IPS-18a (cell line): ENCODE measurements at regions not wholly inside any gene's neighbourhood (a gene's known extent, or its start where the extent isn't known, plus 50 kb on each side); places are given as distances from the start of the nearest gene placed in this dataset.
A peak's percentile ranks its signal among the peaks of the same experiment; 100 is the strongest.

ENCODE experiments used
- H3K27ac ChIP-seq: one replicate; pipeline ENCODE4 v1.5.1; 2013; ENCODE audit warnings: low read length
- H3K27me3 ChIP-seq: one replicate; pipeline ENCODE4 v1.6.1; 2013; ENCODE audit warnings: mild to moderate bottlenecking, low read length; ENCODE audit not compliant: control insufficient read depth, insufficient read depth
- H3K36me3 ChIP-seq: one replicate; pipeline ENCODE4 v1.6.1; 2013; ENCODE audit warnings: low read depth, low read length; ENCODE audit not compliant: control insufficient read depth
- H3K4me1 ChIP-seq: one replicate; pipeline ENCODE4 v1.6.1; 2013; ENCODE audit warnings: low read depth, low read length; ENCODE audit not compliant: control insufficient read depth
- H3K4me3 ChIP-seq: one replicate; pipeline ENCODE4 v1.5.1; 2013; ENCODE audit warnings: low read length
- H3K9ac ChIP-seq: one replicate; pipeline ENCODE4 v1.6.1; 2013; ENCODE audit warnings: mild to moderate bottlenecking, low read length, moderate library complexity
- H3K9me3 ChIP-seq: one replicate; pipeline ENCODE4 v1.6.1; 2013; ENCODE audit warnings: low read depth, low read length; ENCODE audit not compliant: control insufficient read depth

- Histone ChIP-seq H3K9me3 (no peaks in the 10 kb centered on the region), H3K9ac (no peak overlapping the region), H3K4me3 (no peak overlapping the region), H3K27ac (no peak overlapping the region), H3K4me1 (peaks cover 32% of the 10 kb centered on the region), H3K27me3 (no peaks in the 10 kb centered on the region), H3K36me3 (no peaks in the 10 kb centered on the region)
Measured at GRCh38 chr17:77458202-77459017, 317.6 kb downstream of the SEC14L1 start.

GRCh38 chr17:77459018-77459755 lies 318.4 kb downstream of the SEC14L1 start:
- no peaks in the 10 kb centered on the region for H3K27me3 ChIP-seq
- peaks cover 25% of the 10 kb centered on the region for H3K4me1 ChIP-seq
- H3K4me3 ChIP-seq: no peak overlapping the region
- no peaks in the 10 kb centered on the region for H3K36me3 ChIP-seq
- H3K9ac ChIP-seq: no peak overlapping the region
- H3K27ac ChIP-seq: no peak overlapping the region
- H3K9me3 ChIP-seq: no peaks in the 10 kb centered on the region

- Histone ChIP-seq H3K9ac (no peak overlapping the region), H3K4me1 (peaks cover 21% of the 10 kb centered on the region), H3K9me3 (no peaks in the 10 kb centered on the region), H3K27ac (no peak overlapping the region), H3K27me3 (no peaks in the 10 kb centered on the region), H3K4me3 (no peak overlapping the region), H3K36me3 (no peaks in the 10 kb centered on the region)
Measured at GRCh38 chr17:77460514-77461046, 319.8 kb downstream of the SEC14L1 start.

GRCh38 chr17:77461277-77462057 lies 320.7 kb downstream of the SEC14L1 start:
- Histone ChIP-seq H3K4me1 (peaks cover 29% of the 10 kb centered on the region), H3K27me3 (no peaks in the 10 kb centered on the region), H3K27ac (no peak overlapping the region), H3K9ac (no peak overlapping the region), H3K36me3 (no peaks in the 10 kb centered on the region), H3K9me3 (no peaks in the 10 kb centered on the region), H3K4me3 (no peak overlapping the region)

GRCh38 chr17:77462090-77462489 lies 321.3 kb downstream of the SEC14L1 start:
- Histone ChIP-seq H3K36me3 (no peaks in the 10 kb centered on the region), H3K9me3 (no peaks in the 10 kb centered on the region), H3K4me1 (peaks cover 35% of the 10 kb centered on the region), H3K4me3 (no peak overlapping the region), H3K27ac (no peak overlapping the region), H3K9ac (no peak overlapping the region), H3K27me3 (no peaks in the 10 kb centered on the region)

- H3K36me3 ChIP-seq: no peaks in the 10 kb centered on the region
- H3K4me1 ChIP-seq: peaks cover 38% of the 10 kb centered on the region
- no peak overlapping the region for H3K4me3 ChIP-seq
- no peak overlapping the region for H3K27ac ChIP-seq
- H3K9ac ChIP-seq: no peak overlapping the region
- no peaks in the 10 kb centered on the region for H3K27me3 ChIP-seq
- no peaks in the 10 kb centered on the region for H3K9me3 ChIP-seq
Measured at GRCh38 chr17:77462553-77463497, 322.1 kb downstream of the SEC14L1 start.

GRCh38 chr17:77464988-77465357 lies 324.2 kb downstream of the SEC14L1 start:
- Histone ChIP-seq H3K9me3 (no peaks in the 10 kb centered on the region), H3K27me3 (no peaks in the 10 kb centered on the region), H3K4me3 (no peak overlapping the region), H3K4me1 (peaks cover 38% of the 10 kb centered on the region), H3K27ac (no peak overlapping the region), H3K9ac (no peak overlapping the region), H3K36me3 (peaks cover 4% of the 10 kb centered on the region)

GRCh38 chr17:77465358-77466041 lies 324.7 kb downstream of the SEC14L1 start:
- H3K27ac ChIP-seq: peak overlapping the region; percentile 30
- H3K36me3 ChIP-seq: peaks cover 7% of the 10 kb centered on the region
- peak overlapping the region; percentile 52 for H3K4me3 ChIP-seq
- peak overlapping the region; percentile 63 for H3K9ac ChIP-seq
- peaks cover 38% of the 10 kb centered on the region for H3K4me1 ChIP-seq
- no peaks in the 10 kb centered on the region for H3K27me3 ChIP-seq
- no peaks in the 10 kb centered on the region for H3K9me3 ChIP-seq

GRCh38 chr17:77466140-77466539 lies 325.4 kb downstream of the SEC14L1 start:
- Histone ChIP-seq H3K9me3 (no peaks in the 10 kb centered on the region), H3K9ac (peak overlapping the region; percentile 63), H3K27me3 (no peaks in the 10 kb centered on the region), H3K4me3 (peak overlapping the region; percentile 52), H3K4me1 (peaks cover 41% of the 10 kb centered on the region), H3K27ac (peak overlapping the region; percentile 92), H3K36me3 (peaks cover 7% of the 10 kb centered on the region)

GRCh38 chr17:77466596-77467223 lies 325.9 kb downstream of the SEC14L1 start:
- peak overlapping the region; percentile 52 for H3K4me3 ChIP-seq
- no peaks in the 10 kb centered on the region for H3K27me3 ChIP-seq
- H3K9ac ChIP-seq: peak overlapping the region; percentile 63
- no peaks in the 10 kb centered on the region for H3K9me3 ChIP-seq
- peaks cover 44% of the 10 kb centered on the region for H3K4me1 ChIP-seq
- peaks cover 7% of the 10 kb centered on the region for H3K36me3 ChIP-seq
- peak overlapping the region; percentile 92 for H3K27ac ChIP-seq
